ENCODE measurements at regions not wholly inside any gene's neighbourhood (a gene's known extent, or its start where the extent isn't known, plus 50 kb on each side); places are given as distances from the start of the nearest gene placed in this dataset.
"Not testable (repeated sequence)": the region's sequence is repeated elsewhere in the genome, so short reads cannot be mapped to it uniquely, and the experiment has no call there.

DNA sequence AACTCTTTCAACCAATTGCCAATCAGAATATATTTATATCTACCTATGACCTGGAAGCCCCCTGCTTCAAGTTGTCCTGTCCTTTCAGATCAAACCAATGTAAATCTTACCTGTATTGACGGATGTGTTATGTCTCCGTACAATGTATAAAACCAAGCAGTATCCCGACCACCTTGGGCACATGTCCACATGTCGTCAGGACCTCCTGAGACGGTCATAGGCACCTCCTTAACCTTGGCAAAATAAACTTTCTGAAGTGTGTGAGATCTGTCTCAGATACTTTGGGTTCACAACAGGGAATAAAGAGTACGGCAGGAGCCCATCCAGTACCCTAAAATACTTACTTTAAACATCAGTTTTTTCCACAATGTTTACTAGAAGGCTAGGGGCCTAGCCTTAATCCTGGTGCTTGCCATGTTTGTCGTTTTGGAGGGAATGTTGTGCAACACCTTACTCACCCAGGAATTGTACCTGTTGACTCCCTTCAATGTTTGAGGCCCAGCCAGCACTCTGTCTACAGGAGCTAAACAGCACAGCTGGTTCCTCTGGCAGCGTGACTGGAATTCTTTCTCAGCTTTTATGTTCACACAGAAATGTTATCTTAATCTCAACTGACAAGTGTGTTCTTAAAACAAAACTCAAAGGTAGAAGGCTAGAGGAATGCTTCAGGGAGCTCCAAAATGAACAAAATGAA lies 90.8 kb upstream of the USP25 start:
- in situ Hi-C loops (cut with MboI; ENCODE audit: low sequenced_read_pairs) = no loop called here

GRCh38 chr21:15640113-15640512 lies 89.7 kb upstream of the USP25 start:
- in situ Hi-C loops (cut with MboI; ENCODE audit: low sequenced_read_pairs) = not testable (repeated sequence)

- in situ Hi-C loops (cut with MboI; ENCODE audit: low sequenced_read_pairs) = no loop called here
Measured at GRCh38 chr21:15644489-15644888, 85.3 kb upstream of the USP25 start.

GRCh38 chr21:15645830-15646229 lies 84.0 kb upstream of the USP25 start:
- in situ Hi-C loops (cut with MboI; ENCODE audit: low sequenced_read_pairs) = no loop called here

- in situ Hi-C loops (cut with MboI; ENCODE audit: low sequenced_read_pairs) = no loop called here
Measured at GRCh38 chr21:15650735-15651134, 79.0 kb upstream of the USP25 start.

DNA sequence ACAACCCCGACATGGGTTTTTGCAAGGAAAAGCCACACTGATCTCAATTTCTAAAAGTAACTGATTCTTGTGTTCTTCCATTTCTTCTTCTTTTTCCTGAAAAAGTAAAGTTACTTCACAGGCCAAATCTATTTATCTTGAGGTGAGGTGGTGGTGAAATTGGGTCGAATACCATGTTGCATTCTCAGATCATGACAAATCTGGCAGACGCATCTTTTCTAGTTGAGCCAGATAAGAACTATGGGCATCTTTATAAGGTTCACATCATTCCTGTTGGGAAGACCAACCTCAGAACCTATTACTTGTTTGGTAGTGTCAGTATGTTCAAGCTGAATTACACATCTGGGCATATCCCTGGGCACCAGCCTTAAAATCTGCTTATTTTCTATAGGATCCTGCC lies 78.6 kb upstream of the USP25 start:
- in situ Hi-C loops (cut with MboI; ENCODE audit: low sequenced_read_pairs) = no loop called here

GRCh38 chr21:15653710-15654109 lies 76.1 kb upstream of the USP25 start:
- in situ Hi-C loops (cut with MboI; ENCODE audit: low sequenced_read_pairs) = no loop called here

- in situ Hi-C loops (cut with MboI; ENCODE audit: low sequenced_read_pairs) = no loop called here
Measured at GRCh38 chr21:15654171-15654570, 75.6 kb upstream of the USP25 start.

GRCh38 chr21:15659753-15660422 lies 69.9 kb upstream of the USP25 start:
- in situ Hi-C loops (cut with MboI; ENCODE audit: low sequenced_read_pairs) = no loop called here

DNA sequence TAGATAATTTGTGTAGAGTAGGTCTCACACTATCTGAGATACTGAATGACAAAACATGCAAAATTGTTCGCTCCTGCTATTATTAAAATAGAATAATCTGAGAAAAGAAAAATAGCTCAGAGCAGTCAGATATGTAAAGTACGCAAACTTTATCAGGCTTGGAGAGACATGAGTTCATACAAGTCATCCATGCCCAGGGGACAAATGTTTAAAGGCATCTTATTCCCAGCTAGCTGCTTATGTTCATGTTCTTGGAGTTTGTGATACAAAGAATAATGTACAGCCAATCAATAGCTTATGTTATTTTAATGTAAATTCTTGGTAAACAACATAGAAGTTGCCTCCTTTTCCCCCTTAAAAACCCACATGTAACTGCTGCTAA lies 69.4 kb upstream of the USP25 start:
- in situ Hi-C loops (cut with MboI; ENCODE audit: low sequenced_read_pairs) = no loop called here

DNA sequence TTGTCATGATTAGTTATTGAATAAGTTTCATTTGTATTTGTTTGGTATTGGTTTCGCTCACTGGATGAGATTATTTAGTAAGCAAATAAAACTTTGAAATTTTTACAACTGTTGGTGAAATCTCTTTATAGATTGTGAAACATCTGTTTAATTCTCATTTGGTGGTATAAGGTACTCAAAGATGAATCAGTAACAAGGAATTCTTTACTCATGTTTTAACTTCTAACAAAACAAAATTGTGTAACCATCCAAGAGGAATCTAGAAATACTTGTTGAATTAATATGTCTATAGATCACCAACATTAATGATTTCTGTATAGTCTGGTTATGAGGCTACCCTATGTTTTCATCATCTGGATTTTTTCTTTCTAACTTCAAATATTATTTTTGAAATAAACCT lies 62.8 kb upstream of the USP25 start:
- in situ Hi-C loops (cut with MboI; ENCODE audit: low sequenced_read_pairs) = no loop called here

DNA sequence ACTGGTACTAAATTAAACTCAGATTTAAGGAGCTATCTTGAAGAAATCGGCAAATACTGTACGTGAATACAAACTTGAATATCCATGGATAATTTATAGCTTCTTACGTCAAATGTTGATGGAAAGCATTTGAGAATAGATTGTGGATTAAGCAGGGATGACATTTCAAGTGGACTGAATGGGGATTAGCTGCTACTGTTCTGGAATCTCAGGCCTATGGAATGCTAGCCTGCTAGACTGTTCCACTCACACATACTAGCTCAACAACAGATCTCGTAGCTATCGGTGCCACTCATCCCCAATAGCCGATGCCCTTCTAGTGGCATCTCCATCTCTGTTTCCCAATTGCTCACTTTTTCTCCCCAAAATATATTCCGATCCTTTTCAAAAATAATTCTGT lies 62.0 kb upstream of the USP25 start:
- in situ Hi-C loops (cut with MboI; ENCODE audit: low sequenced_read_pairs) = no loop called here

GRCh38 chr21:15669247-15669646 lies 60.5 kb upstream of the USP25 start:
- in situ Hi-C loops (cut with MboI; ENCODE audit: low sequenced_read_pairs) = no loop called here

DNA sequence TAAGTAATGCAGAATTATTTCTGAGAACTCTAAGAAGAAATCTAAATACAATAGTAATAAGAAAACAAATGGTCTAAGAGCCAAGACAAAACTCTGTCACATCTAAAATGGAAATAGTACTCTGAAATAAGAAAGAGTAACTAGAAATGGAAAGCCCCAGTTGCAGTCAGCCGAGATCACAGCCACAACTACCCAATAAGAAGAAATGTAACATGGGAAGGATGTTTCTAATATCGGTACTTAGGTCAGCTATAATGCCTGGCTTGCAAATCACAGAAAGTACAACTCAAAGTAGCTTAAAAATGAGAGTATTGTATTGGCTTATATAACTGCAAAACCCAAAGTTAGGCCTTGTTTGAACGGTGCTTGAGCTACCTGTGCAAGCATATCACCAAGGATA lies 58.6 kb upstream of the USP25 start:
- in situ Hi-C loops (cut with MboI; ENCODE audit: low sequenced_read_pairs) = no loop called here

- in situ Hi-C loops (cut with MboI; ENCODE audit: low sequenced_read_pairs) = not testable (repeated sequence)
Measured at GRCh38 chr21:15672578-15672977, 57.2 kb upstream of the USP25 start.

GRCh38 chr21:15676935-15677334 lies 52.8 kb upstream of the USP25 start:
- in situ Hi-C loops (cut with MboI; ENCODE audit: low sequenced_read_pairs) = no loop called here

GRCh38 chr21:15679630-15680029 lies 50.2 kb upstream of the USP25 start:
- in situ Hi-C loops (cut with MboI; ENCODE audit: low sequenced_read_pairs) = no loop called here
